Colonic mucosa (tissue), 4 donors: ENCODE measurements at regions not wholly inside any gene's neighbourhood (a gene's known extent, or its start where the extent isn't known, plus 50 kb on each side); places are given as distances from the start of the nearest gene placed in this dataset.

Source experiments
- DNase-seq: peaks from one replicate; pipeline ENCODE4 v3.0.0-alpha.2; 2020
- H3K27ac ChIP-seq: fragments of 200-600 bp; one replicate; pipeline ENCODE4 v1.8.0; 2021
- H3K27me3 ChIP-seq: fragments of 200-600 bp; one replicate; pipeline ENCODE4 v1.8.0; 2021
- H3K36me3 ChIP-seq: fragments of 200-600 bp; one replicate; pipeline ENCODE4 v1.8.0; 2021
- H3K4me1 ChIP-seq: fragments of 200-600 bp; one replicate; pipeline ENCODE4 v1.8.0; 2021; ENCODE audit warnings: mild to moderate bottlenecking
- H3K4me3 ChIP-seq: fragments of 200-600 bp; one replicate; pipeline ENCODE4 v1.8.0; 2021
- H3K9ac ChIP-seq, 2 donors: one replicate each; pipeline ENCODE4 v1.7.0; 2013; ENCODE audit warnings: control low read depth in 2 of 2, low read depth in 2 of 2, low read length in 2 of 2
- H3K9me3 ChIP-seq: fragments of 200-600 bp; one replicate; pipeline ENCODE4 v1.8.0; 2021
- intact Hi-C: fragments of 100-400 bp; cut with DNase I; formaldehyde crosslinking; loops from one replicate; pipeline ENCODE4 v1.14.1; 2022
- TF ChIP-seq, protein P1 (sequence below): fragments of 200-600 bp; IDR thresholded peaks from one replicate; pipeline ENCODE4 v1.8.0; 2022; ENCODE audit warnings: antibody characterized with exemption, mild to moderate bottlenecking
- donor health status: healthy.
- donor health status: DM: no; HTN: no; CAD: no.
- donor health status: DM: no; HTN: no; CAD: no.

- Histone ChIP-seq H3K27ac (no peak overlapping the region), H3K9me3 (no peaks in the 10 kb centered on the region), H3K4me1 (no peaks in the 10 kb centered on the region), H3K36me3 (no peaks in the 10 kb centered on the region), H3K9ac (no peak overlapping the region), H3K27me3 (no peaks in the 10 kb centered on the region), H3K4me3 (no peak overlapping the region)
- TF ChIP-seq, protein P1, sequence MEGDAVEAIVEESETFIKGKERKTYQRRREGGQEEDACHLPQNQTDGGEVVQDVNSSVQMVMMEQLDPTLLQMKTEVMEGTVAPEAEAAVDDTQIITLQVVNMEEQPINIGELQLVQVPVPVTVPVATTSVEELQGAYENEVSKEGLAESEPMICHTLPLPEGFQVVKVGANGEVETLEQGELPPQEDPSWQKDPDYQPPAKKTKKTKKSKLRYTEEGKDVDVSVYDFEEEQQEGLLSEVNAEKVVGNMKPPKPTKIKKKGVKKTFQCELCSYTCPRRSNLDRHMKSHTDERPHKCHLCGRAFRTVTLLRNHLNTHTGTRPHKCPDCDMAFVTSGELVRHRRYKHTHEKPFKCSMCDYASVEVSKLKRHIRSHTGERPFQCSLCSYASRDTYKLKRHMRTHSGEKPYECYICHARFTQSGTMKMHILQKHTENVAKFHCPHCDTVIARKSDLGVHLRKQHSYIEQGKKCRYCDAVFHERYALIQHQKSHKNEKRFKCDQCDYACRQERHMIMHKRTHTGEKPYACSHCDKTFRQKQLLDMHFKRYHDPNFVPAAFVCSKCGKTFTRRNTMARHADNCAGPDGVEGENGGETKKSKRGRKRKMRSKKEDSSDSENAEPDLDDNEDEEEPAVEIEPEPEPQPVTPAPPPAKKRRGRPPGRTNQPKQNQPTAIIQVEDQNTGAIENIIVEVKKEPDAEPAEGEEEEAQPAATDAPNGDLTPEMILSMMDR: no peak
- DNase-seq: no peak
- intact Hi-C loops: no loop called here
These were observed 606.5 kb downstream of the HACE1 start for GRCh38 chr6:104253236-104253635.

DNA sequence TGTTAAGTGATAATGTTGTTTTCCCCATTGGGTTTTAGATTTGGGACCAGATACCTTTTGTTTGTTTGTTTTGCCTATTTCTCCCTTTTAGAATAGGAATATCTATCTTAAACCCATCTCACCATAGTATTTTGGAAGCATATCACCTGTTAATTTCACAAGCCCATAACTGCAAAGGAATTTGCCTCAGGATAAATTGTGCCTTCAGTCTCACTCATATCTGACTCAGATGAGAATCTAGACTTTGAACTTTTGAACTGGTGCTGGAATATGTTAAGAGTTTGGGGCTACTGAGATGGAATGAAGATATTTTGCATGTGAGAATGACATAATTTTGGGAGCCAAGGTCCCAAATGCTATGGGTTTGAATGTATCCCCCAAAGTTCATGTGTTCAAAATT, 607.4 kb downstream of the HACE1 start:
- Histone ChIP-seq H3K4me1 (no peaks in the 10 kb centered on the region), H3K9me3 (no peaks in the 10 kb centered on the region), H3K9ac (no peak overlapping the region), H3K36me3 (no peaks in the 10 kb centered on the region), H3K27me3 (no peaks in the 10 kb centered on the region), H3K27ac (no peak overlapping the region), H3K4me3 (no peak overlapping the region)
- intact Hi-C loops: no loop called here
- no peak for DNase-seq
- TF ChIP-seq, protein P1: no peak

- no peak overlapping the region for H3K27ac ChIP-seq
- DNase-seq: no peak
- no peak overlapping the region for H3K4me3 ChIP-seq
- TF ChIP-seq, protein P1: no peak
- H3K9me3 ChIP-seq: no peaks in the 10 kb centered on the region
- no peak overlapping the region for H3K9ac ChIP-seq
- no peaks in the 10 kb centered on the region for H3K27me3 ChIP-seq
- intact Hi-C loops: no loop called here
- no peaks in the 10 kb centered on the region for H3K4me1 ChIP-seq
- H3K36me3 ChIP-seq: no peaks in the 10 kb centered on the region
These were observed 608.1 kb downstream of the HACE1 start for GRCh38 chr6:104251651-104252050.

DNA sequence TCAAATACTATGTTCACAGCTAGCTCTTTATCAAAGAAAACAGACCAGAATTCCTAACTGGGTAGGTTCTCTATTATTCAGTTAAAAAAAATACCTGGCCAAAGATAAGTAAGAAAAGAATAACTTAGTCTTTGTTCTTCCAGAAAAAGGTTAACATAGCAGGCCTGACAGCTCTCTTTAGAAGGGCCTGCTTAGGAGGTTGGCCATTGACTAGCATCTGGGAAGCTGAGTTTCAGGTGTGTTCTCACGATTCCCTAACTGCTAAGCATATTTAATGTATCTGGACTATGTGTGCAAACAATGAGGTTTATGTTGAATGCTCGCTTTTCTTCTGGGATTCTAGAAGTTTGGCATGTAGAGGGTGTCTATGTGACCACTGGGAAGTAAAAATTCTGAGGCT, 618.9 kb downstream of the HACE1 start:
- no peak for DNase-seq
- H3K36me3 ChIP-seq: no peaks in the 10 kb centered on the region
- H3K4me1 ChIP-seq: no peaks in the 10 kb centered on the region
- intact Hi-C loops: no loop called here
- TF ChIP-seq, protein P1: no peak
- no peaks in the 10 kb centered on the region for H3K9me3 ChIP-seq
- H3K27ac ChIP-seq: no peak overlapping the region
- no peak overlapping the region for H3K4me3 ChIP-seq
- H3K27me3 ChIP-seq: no peaks in the 10 kb centered on the region
- H3K9ac ChIP-seq: no peak overlapping the region

DNA sequence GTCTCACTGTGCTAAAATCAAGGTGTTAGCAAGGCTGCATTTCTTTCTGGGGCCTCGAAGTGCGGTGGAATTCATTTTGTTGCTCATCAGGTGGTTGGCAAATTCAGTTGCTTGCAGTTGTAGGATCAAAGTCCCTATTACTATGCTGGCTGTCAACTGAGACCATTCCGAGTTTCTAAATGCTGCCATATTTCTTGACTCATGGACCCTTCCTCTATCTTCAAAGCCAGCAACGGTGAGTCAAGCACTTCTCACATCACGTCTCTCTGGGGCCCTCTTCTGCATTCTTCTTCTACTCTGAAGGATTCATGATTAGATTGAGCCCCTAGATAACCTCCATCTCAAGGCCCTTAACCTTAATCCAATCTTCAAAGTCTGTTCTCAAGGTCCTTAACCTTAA, 619.7 kb downstream of the HACE1 start:
- no peaks in the 10 kb centered on the region for H3K27me3 ChIP-seq
- H3K9ac ChIP-seq: no peak overlapping the region
- no peak for DNase-seq
- H3K27ac ChIP-seq: no peak overlapping the region
- no peak overlapping the region for H3K4me3 ChIP-seq
- H3K36me3 ChIP-seq: no peaks in the 10 kb centered on the region
- TF ChIP-seq, protein P1: no peak
- intact Hi-C loops: no loop called here
- H3K4me1 ChIP-seq: no peaks in the 10 kb centered on the region
- no peaks in the 10 kb centered on the region for H3K9me3 ChIP-seq

- TF ChIP-seq, protein P1: no peak
- DNase-seq: no peak
These were observed 630.7 kb downstream of the HACE1 start for GRCh38 chr6:104229057-104229456.

More at GRCh38 chr6:104229057-104229456, 630.7 kb downstream of the HACE1 start:
- no peak overlapping the region for H3K4me3 ChIP-seq
- no peaks in the 10 kb centered on the region for H3K36me3 ChIP-seq
- no peaks in the 10 kb centered on the region for H3K27me3 ChIP-seq
- no peak overlapping the region for H3K27ac ChIP-seq
- no peak overlapping the region for H3K9ac ChIP-seq
- intact Hi-C loops: no loop called here
- no peaks in the 10 kb centered on the region for H3K9me3 ChIP-seq
- H3K4me1 ChIP-seq: no peaks in the 10 kb centered on the region
